Renal cortex interstitium (tissue), 11 donors: ENCODE measurements at regions not wholly inside any gene's neighbourhood (a gene's known extent, or its start where the extent isn't known, plus 50 kb on each side); places are given as distances from the start of the nearest gene placed in this dataset.
"Not testable (repeated sequence)": the region's sequence is repeated elsewhere in the genome, so short reads cannot be mapped to it uniquely, and the experiment has no call there.

ENCODE experiments used
- DNase-seq, 11 donors: peaks; one replicate each; pipeline ENCODE4 v3.0.0-alpha.2; 2013; ENCODE audit warnings: low read depth in 9 of 11, low spot score in 4 of 11; ENCODE audit errors: extremely low read depth in 1 of 11

DNA sequence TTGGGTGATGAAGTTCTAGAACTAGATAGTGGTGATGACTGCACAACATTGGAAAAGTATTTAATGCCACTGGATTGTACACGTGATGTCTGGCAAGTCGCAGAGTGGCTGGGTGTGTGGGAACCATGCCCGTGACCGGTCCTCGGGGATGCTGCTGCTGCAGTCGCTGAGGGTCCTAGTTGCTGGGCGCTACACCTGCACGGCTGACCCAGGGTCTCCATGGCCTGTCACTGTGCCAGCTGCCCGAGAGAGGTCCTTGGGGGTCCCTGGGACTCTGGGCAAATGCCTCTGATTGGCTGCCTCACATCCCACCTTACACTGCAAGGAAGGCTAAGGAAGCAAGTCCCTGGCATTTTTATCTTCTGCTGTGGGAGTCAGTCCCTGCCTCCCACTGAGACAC, 109.1 kb upstream of the PABPC3 start:
- DNase-seq, result no peak

GRCh38 chr13:24989959-24990358, 106.0 kb upstream of the PABPC3 start:
- DNase-seq, result not testable (repeated sequence)

DNA sequence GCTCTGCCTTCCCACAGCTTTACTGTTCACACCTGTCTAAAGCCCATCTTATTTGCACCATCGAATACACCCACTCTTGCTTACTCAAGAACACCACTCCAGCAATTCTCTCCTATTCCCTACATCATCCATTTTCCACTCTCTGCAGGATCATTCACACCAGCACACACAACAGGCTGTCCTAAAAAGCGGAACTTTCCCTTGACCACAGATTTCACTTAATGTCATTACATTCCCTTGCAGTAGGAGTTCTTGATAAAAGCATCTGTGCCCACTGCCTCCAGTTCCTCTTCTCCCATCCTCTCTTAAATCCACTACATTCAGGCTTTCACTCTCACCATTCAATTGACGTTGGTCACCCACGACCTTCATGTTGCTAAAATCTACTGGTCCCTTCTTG, 103.0 kb upstream of the PABPC3 start:
- DNase-seq, result not testable (repeated sequence)

DNA sequence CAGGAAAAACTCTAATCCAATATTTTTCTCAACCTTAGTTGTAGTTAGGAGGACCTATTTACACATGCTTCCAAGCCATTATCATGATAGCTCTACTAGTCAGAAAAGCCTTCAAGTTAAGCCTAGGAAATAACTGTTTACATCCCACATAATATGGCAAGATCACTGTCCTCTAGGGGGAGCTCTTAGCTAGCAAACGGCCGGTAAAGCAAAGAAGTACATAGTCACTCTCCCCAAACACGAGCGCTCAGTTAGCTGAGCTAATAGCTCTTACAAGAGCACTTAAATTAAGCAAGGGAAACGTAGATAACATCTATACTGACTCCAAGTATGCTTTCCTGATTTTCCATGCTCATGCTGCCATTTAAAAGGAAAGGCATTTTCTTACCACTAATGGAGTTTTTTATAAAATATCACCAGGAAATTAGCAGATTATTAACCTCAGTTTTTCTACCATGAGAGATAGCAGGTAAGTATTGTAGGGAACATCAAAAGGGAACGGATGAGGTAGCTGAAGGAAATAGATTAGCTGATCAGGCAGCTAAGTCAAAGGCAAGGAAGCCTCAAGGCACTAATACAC, 100.6 kb upstream of the PABPC3 start:
- DNase-seq, result peak in 8 of 11 donors; percentile 45 to 79 (median 65)

DNA sequence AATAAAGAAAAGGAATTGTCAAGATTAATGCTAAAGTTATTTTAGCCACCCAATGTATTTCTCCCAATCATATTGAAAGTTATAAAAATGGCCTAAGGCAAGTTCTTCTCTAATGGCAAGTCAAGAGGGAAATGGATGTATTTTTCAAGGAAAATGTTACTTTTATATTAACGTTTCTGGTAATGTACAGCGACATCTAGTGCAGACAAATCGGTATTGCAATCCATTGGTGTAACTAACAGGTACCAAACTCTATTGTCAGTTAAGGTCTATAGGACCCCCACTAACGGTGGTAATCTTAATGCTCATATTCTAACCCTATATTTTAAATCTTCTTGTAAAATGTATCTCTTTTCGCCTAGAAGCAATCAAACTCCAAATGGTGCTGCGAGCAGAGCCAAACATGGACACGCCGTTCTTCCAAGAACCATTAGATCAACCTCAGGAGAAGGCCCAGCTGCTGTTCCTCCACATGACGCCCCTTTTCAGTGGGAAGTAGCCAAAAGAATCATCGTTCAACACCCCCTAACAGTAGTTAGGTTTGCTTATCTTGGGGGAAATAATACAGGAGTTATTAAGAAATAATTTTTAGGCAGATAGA, 98.5 kb upstream of the PABPC3 start:
- peak in 1 of 11 donors; percentile 39 for DNase-seq

DNA sequence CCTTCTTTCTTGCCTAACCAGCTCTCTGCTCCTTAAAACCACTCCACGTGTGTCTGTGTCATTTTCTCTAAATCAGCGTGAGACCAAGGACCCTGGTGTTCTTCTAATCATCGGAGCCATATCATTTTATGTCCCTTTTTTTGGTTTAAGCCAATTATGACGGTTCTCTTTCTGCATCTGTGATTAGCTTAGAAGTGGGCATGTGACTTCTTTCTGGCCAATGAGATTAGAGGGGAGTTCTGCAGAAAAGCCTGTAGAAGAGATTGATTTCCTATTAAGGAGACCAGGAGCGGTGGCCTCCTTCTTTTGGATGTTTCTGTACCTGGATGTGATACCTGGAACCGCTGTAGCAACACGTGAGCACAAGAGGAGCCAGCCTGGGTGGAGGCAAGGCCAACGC, 97.5 kb upstream of the PABPC3 start:
- no peak for DNase-seq

GRCh38 chr13:25001476-25002206, 94.3 kb upstream of the PABPC3 start:
- DNase-seq, result no peak

GRCh38 chr13:25002311-25002710, 93.6 kb upstream of the PABPC3 start:
- peak in 3 of 11 donors; percentile 36 to 59 (median 39) for DNase-seq

GRCh38 chr13:25004489-25004888, 91.4 kb upstream of the PABPC3 start:
- not testable (repeated sequence) for DNase-seq

DNA sequence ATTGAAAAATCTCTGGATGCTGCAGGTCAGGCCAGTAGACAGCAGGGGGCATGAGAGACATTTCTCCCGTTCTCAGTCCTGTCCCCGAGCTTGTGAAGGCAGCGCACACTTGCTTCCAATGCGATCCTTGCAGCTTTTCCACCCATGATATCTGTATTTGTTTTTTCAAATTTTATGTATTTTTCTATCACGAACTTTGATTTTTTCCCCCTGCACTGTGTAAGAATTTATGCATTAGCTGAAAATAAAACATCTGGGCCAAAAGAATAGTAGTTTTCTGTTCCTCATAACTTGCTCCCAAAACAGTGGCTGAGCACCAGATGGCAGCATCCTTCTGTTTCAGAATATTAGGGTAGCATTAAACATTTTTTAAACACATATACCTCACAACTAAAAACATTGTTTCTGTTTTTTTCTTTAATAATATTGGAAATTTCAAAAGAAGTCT, 90.9 kb upstream of the PABPC3 start:
- DNase-seq, result not testable (repeated sequence)

DNA sequence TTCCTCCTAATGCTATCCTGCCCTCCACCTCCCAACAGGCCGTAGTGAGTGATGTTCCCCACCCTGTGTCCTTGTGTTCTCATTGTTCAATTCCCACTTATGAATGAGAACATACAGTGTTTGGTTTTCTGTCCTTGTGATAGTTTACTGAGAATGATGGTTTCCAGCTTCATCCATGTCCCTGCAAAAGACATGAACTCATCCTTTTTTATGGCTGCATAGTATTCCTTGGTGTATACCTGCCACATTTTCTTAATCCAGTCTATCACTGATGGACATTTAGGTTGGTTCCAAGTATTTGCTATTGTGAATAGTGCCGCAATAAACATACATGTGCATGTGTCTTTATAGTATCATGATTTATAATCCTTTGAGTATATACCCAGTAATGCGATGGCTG, 88.5 kb upstream of the PABPC3 start:
- DNase-seq, result not testable (repeated sequence)

GRCh38 chr13:25014398-25014973, 81.5 kb upstream of the PABPC3 start:
- not testable (repeated sequence) for DNase-seq

DNA sequence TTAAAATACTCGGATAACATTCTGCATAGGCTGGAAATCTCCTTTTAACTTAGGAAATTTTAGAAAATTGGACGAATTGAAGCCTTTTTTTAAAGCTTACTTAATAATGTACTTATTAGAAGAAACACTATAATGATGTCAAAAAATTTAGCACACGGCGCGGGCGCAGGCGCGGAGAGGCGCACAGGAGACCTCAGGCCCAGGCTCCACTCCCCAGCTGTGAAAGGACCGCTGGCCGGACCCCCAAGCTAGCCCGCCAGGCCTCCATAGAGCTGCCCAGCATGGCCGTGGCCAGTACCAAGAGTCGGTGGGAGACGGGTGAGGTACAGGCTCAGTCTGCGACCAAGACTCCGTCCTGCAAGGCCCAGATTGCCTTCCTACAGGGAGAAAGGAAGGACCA, 78.8 kb upstream of the PABPC3 start:
- DNase-seq, result not testable (repeated sequence)

GRCh38 chr13:25017808-25018728, 77.9 kb upstream of the PABPC3 start:
- DNase-seq, result peak in 1 of 11 donors; percentile 20

- no peak for DNase-seq
Observed at GRCh38 chr13:25018729-25019115, 77.2 kb upstream of the PABPC3 start.

GRCh38 chr13:25019741-25020140, 76.2 kb upstream of the PABPC3 start:
- DNase-seq, result not testable (repeated sequence)

DNA sequence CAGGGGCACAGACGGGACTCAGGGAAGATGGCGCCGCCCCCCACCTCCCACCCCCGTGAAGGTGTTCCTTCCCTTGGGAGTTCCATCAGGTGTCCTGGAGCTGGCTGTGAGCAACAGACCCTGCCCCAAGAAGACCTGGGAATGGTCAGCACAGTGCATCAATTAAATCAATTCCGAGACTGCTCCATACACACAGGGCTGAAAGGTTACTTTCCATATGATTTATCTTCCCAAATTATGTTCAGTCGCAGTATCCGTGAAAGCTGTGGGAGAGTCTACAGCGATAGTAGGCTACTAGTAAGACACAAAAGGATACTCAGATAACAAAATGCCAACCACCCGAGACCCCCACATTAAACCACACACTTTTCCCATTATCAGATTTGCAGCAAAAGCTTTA, 71.8 kb upstream of the PABPC3 start:
- DNase-seq, result no peak

DNA sequence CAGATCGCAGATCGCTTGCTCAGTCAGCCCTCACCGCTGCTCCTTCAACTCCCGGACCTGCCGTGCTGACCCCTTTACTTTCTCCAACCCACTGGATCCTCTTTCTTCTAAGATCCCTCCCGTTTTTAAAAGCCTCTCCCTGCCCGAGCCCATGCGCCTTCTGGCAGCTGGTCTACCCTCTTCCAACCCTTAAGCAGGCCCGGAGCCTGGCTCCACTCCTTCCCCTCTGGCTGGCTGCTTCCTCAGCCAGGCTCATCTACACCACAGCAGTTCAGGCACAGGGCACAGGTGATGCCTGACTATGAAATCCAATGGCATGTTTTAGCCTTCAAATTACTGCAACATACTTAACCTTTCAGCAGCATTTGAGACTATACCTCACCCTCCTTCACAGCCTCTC, 63.8 kb upstream of the PABPC3 start:
- DNase-seq, result no peak

GRCh38 chr13:25034173-25034572, 61.8 kb upstream of the PABPC3 start:
- no peak for DNase-seq
